GM10266 (cell line): ENCODE measurements at regions not wholly inside any gene's neighbourhood (a gene's known extent, or its start where the extent isn't known, plus 50 kb on each side); places are given as distances from the start of the nearest gene placed in this dataset.

ENCODE experiments used
- DNase-seq: peaks from one replicate; pipeline ENCODE4 v3.0.0; 2012; ENCODE audit errors: extremely low spot score
- TF ChIP-seq, protein P1 (sequence below): IDR thresholded peaks from 2 replicates; pipeline ENCODE4 v1.5.1; 2012; ENCODE audit warnings: mild to moderate bottlenecking, low read depth; ENCODE audit not compliant: control insufficient read depth, insufficient read depth; ENCODE audit errors: missing control alignments

DNA sequence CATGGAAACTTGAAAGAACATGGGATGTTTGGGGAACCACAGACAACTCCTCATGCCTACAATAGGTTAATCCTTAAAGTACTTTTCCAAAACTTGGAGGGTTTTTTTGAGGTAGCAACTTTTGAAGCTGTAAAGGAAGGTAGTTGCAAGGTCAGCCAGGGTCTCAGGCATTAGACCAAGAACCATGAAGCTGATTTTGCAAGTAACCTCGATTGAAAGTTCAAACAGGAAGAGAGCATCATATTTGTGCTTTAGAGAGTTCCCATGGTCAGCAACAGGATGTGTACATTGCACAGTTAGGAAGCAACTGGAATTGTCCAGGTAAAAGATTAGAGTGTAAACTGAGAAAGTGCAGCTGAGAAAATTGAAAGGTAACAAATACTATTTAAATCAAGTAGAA, 199.8 kb upstream of the NR2F2 start:
- no peak for DNase-seq
- TF ChIP-seq, protein P1, sequence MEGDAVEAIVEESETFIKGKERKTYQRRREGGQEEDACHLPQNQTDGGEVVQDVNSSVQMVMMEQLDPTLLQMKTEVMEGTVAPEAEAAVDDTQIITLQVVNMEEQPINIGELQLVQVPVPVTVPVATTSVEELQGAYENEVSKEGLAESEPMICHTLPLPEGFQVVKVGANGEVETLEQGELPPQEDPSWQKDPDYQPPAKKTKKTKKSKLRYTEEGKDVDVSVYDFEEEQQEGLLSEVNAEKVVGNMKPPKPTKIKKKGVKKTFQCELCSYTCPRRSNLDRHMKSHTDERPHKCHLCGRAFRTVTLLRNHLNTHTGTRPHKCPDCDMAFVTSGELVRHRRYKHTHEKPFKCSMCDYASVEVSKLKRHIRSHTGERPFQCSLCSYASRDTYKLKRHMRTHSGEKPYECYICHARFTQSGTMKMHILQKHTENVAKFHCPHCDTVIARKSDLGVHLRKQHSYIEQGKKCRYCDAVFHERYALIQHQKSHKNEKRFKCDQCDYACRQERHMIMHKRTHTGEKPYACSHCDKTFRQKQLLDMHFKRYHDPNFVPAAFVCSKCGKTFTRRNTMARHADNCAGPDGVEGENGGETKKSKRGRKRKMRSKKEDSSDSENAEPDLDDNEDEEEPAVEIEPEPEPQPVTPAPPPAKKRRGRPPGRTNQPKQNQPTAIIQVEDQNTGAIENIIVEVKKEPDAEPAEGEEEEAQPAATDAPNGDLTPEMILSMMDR: no peak

DNA sequence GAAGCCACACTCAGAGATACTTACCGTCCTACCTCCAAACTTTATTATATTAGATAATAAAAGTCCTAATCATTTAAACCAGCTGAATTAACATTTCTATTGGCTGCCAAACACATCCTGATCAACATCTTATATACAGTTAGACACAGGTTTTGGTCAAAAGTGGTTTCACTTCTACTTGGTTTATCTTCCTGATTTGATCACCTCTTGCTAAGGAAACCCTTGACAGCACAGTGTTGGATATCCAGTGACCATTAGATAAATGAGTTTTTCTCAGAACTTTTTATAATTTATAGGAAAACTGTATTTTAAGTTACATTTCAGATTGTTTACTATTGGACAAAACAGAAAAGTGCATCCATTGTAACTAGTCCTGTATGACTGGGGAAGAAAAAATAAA, 198.4 kb upstream of the NR2F2 start:
- DNase-seq: no peak
- TF ChIP-seq, protein P1: no peak

DNA sequence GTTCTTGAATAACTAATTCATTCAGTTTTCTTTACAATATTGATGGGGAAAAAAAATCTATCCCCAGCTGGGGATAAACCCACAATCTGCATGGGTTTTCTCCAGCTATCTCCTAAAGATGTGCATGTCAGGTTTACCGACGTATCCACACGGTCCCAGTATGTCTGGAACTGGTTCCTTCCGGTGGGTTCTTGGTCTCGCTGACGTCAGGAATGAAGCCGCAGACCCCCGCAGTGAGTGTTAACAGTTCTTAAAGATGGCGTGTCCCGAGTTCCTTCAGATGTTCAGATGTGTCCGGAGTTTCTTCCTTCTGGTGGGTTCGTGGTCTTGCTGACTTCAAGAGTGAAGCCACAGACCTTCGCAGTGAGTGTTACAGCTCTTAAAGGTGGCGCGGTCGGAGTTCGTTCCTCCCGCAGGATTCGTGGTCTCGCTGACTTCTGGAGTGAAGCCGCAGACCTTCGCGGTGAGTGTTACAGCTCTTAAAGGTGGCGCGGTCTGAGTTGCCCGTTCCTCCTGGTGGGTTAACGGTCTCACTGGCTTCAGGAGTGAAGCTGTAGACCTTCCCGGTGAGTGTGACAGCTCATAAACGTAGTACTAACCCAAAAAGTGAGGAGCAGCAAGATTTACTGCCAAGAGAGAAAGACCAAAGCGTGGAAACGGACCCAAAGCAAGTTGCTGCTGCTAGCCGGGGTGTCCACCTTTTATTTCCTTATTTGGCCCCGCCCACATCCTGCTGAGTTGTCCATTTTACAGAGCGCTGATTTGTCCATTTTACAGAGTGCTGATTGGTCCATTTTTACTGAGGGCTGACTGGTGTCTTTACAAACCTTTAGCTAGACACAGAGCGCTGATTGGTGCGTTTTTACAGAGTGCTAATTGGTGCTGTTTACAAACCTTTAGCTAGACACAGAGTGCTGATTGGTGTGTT, 195.1 kb upstream of the NR2F2 start:
- no peak for DNase-seq
- TF ChIP-seq, protein P1: no peak

GRCh38 chr15:96138985-96139384, 191.5 kb upstream of the NR2F2 start:
- TF ChIP-seq, protein P1: no peak
- no peak for DNase-seq

DNA sequence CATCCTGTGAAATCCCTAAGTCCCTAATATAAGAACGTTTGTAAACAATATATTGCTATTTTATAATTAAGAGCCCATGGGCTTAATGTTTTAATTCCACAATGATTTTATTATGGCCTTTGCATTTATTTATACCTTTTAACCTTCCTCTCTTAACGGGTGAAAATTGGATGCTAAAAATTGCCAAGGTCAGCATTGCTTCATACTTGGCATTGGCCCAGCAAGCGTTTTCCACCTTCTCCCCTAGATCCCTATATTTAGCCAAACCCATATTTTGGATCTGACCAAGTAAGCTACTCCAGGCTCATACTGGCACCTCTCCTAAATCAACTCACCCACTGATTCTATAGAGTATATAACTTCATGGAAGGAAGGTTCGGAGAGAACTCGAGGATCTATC, 188.0 kb upstream of the NR2F2 start:
- TF ChIP-seq, protein P1: no peak

DNA sequence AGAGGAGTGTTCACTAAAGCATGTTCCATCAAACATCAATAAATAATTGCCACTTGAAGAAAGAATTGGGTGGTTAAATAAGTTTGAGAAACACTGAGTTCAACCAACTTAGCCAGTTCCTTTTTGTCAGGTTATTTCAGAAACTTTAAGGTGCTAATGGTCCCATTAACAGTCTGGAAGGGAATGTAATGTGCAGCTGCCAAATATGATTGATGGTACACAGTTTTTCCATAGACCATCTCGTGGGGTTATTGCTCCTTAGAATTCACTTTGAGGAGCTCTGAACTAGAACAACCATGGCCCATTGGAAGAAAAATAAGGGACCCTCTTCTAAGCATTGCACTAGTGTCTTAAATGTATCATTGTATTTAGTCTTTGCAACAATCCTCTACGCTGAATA, 185.8 kb upstream of the NR2F2 start:
- TF ChIP-seq, protein P1: no peak
- DNase-seq: no peak

More for the DNA sequence above, 188.0 kb upstream of the NR2F2 start:
- no peak for DNase-seq

DNA sequence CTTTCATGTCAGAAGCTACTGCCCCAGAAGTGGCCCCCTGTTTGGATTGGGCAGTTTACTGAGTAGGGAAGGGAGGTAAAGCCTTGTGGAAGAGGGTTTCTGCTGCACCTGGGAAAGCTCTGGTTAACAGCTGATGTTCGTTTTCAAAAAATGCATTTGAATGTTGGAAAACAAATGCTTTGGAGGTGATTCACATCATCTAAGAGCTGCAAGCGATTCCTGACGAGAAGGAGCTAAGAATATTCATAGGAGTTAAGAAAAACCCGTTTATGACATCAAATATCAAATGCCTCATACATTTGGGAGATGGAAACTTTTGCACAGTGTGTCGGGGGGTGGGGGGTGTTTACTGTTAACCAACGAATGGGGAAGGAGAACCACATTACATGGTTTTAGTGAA, 183.8 kb upstream of the NR2F2 start:
- TF ChIP-seq, protein P1: no peak
- no peak for DNase-seq
